K562 (cell line): ENCODE measurements at regions not wholly inside any gene's neighbourhood (a gene's known extent, or its start where the extent isn't known, plus 50 kb on each side); places are given as distances from the start of the nearest gene placed in this dataset.

Experiments
- ATAC-seq: fragments of 200-7000 bp; cut with Tn5 transposase; 3 replicates; pipeline ENCODE4 v1.9.1; 2020; ENCODE audit warnings: moderate library complexity
- BruUV-seq: library from RNA; stranded (reverse); fragments of 400-500 nt; replicated peaks from 2 replicates; lab custom pipeline; 2021; lab: Mats Ljungman, UMichigan
- CTCF ChIA-PET: fragments of 300-600 bp; formaldehyde crosslinking; extraction: SDS; loops from one replicate; lab custom pipeline; 2021; ENCODE audit warnings: low intra/inter-chr PET ratio; lab: Yijun Ruan, JAX
- POLR2A ChIA-PET: fragments of 300-600, 350-650 bp; sonication (Branson Sonifier 250); formaldehyde crosslinking; extraction: SDS; loops from one replicate; lab custom pipeline; 2021; ENCODE audit warnings: antibody characterized with exemption, inconsistent platforms; lab: Yijun Ruan, JAX
- DNase-seq, 4 experiments: peaks; one replicate each; pipeline versions ENCODE4 v3.0.0 to v3.0.0-alpha.2; 2011 to 2018; ENCODE audit warnings: low spot score in 3 of 4, mixed read lengths in 3 of 4; ENCODE audit errors: extremely low read depth in 1 of 4
- FAIRE-seq: peaks from 2 replicates; lab custom pipeline; 2011; peaks lifted over from hg19 to GRCh38; lab: Jason Lieb, UNC
- H2AFZ ChIP-seq: 2 replicates; pipeline ENCODE4 v1.6.0; 2011; ENCODE audit warnings: low read depth, low read length, control low read depth, inconsistent platforms
- H3K27ac ChIP-seq: fragments of 200-600 bp; 3 replicates; pipeline ENCODE4 v1.8.0; 2011; ENCODE audit warnings: low read depth, mild to moderate bottlenecking, control low read depth, inconsistent platforms, low read length, moderate library complexity, mixed read lengths; ENCODE audit errors: extremely low read depth
- H3K27me3 ChIP-seq, 2 experiments: fragments of 300-600 bp in 1 of 2; 2 replicates in 1 of 2; 3 replicates in 1 of 2; pipeline versions ENCODE4 v1.6.0 to v1.8.0; 2011; ENCODE audit warnings: inconsistent platforms in 2 of 2, low read length in 2 of 2, mild to moderate bottlenecking in 1 of 2, mixed read lengths in 1 of 2, moderate library complexity in 1 of 2; ENCODE audit not compliant: control insufficient read depth in 2 of 2, insufficient read depth in 2 of 2
- H3K36me3 ChIP-seq: fragments of 300-600 bp; 3 replicates; pipeline ENCODE4 v1.8.0; 2011; ENCODE audit warnings: mild to moderate bottlenecking, low read length, inconsistent platforms; ENCODE audit not compliant: control insufficient read depth, insufficient read depth
- H3K4me1 ChIP-seq, 2 experiments: fragments of 200-600 bp in 1 of 2; replicated peaks in 1 of 2; 2 replicates in 1 of 2; 3 replicates in 1 of 2; pipeline versions ENCODE4 v1.5.1 to v1.8.0; 2011; ENCODE audit warnings: inconsistent platforms in 2 of 2, low read length in 2 of 2, mild to moderate bottlenecking in 1 of 2, mixed read lengths in 1 of 2, moderate library complexity in 1 of 2; ENCODE audit not compliant: control insufficient read depth in 2 of 2, insufficient read depth in 2 of 2
- H3K4me2 ChIP-seq: 2 replicates; pipeline ENCODE4 v1.6.1; 2011; ENCODE audit warnings: low read length, control low read depth, inconsistent platforms, mixed read lengths; ENCODE audit not compliant: insufficient read depth
- H3K4me3 ChIP-seq: fragments of 200-600 bp; sonication (generic), shearing (Covaris generic); 2 replicates; pipeline ENCODE4 v1.5.1; 2016; ENCODE audit warnings: control low read depth, inconsistent platforms
- H3K79me2 ChIP-seq: fragments of 200-600 bp; 3 replicates; pipeline ENCODE4 v1.8.0; 2011; ENCODE audit warnings: low read length, inconsistent platforms; ENCODE audit not compliant: control insufficient read depth, insufficient read depth
- H3K9ac ChIP-seq, 2 experiments: 2 replicates each; pipeline versions ENCODE4 v1.6.0 to v1.6.1; 2011; ENCODE audit warnings: low read depth in 2 of 2, low read length in 2 of 2, control low read depth in 1 of 2, inconsistent platforms in 1 of 2, mild to moderate bottlenecking in 1 of 2, mixed read lengths in 1 of 2; ENCODE audit not compliant: insufficient read depth in 1 of 2
- H3K9me1 ChIP-seq: one replicate; pipeline ENCODE4 v1.6.0; 2011; ENCODE audit warnings: inconsistent platforms, mild to moderate bottlenecking, low read length, moderate library complexity; ENCODE audit not compliant: control insufficient read depth, insufficient read depth
- H3K9me3 ChIP-seq: replicated peaks from 2 replicates; pipeline ENCODE4 v1.5.1; 2011; ENCODE audit warnings: low read depth, low read length, inconsistent platforms; ENCODE audit not compliant: control insufficient read depth, insufficient read depth
- H4K20me1 ChIP-seq: replicated peaks from 2 replicates; pipeline ENCODE4 v1.6.1; 2011; ENCODE audit warnings: low read length, inconsistent platforms, mixed read lengths; ENCODE audit not compliant: control insufficient read depth, insufficient read depth
- BRF1 ChIP-seq: IDR thresholded peaks from 3 replicates; pipeline ENCODE4 v1.6.1; 2011; ENCODE audit warnings: borderline replicate concordance, mild to moderate bottlenecking; ENCODE audit not compliant: insufficient read length; ENCODE audit errors: extremely low read depth
- CBX2 ChIP-seq: fragments of 200-600 bp; sonication (generic); IDR thresholded peaks from one replicate; pipeline ENCODE4 v1.6.1; 2012; ENCODE audit warnings: mild to moderate bottlenecking, low read length, inconsistent platforms; ENCODE audit not compliant: insufficient read depth, poor library complexity, severe bottlenecking
- CBX5 ChIP-seq: IDR thresholded peaks from 2 replicates; pipeline ENCODE4 v1.6.1; 2014; ENCODE audit warnings: low read depth, borderline replicate concordance
- FOXJ3 ChIP-seq: sonication (generic); formaldehyde crosslinking; IDR thresholded peaks from 2 replicates; pipeline ENCODE4 v1.4.0; 2020; ENCODE audit warnings: mild to moderate bottlenecking, missing genetic modification reagents
- GTF2B ChIP-seq: IDR thresholded peaks from 2 replicates; pipeline ENCODE4 v1.6.1; 2011; ENCODE audit not compliant: insufficient read length; ENCODE audit errors: extremely low read depth
- MBD2 ChIP-seq: sonication (generic); IDR thresholded peaks from 2 replicates; pipeline ENCODE4 v1.6.1; 2016; ENCODE audit warnings: low read depth, borderline replicate concordance
- NR4A1 ChIP-seq, 2 experiments: fragments of 250-450 bp in 1 of 2; fragments of 450-650 bp in 1 of 2; sonication (Bioruptor Pico) in 1 of 2; IDR thresholded peaks; 2 replicates each; pipeline versions ENCODE4 v1.4.0 to v1.6.1; 2016 to 2020; ENCODE audit warnings: mild to moderate bottlenecking in 2 of 2, missing compliant biosample characterization in 1 of 2, missing genetic modification characterization in 1 of 2, moderate library complexity in 1 of 2
- SOX6 ChIP-seq: fragments of 450-650 bp; IDR thresholded peaks from 2 replicates; pipeline ENCODE4 v1.6.1; 2014; ENCODE audit warnings: mild to moderate bottlenecking
- SREBF1 ChIP-seq: fragments of 150-350 bp; IDR thresholded peaks from 2 replicates; pipeline ENCODE4 v1.6.1; 2014; ENCODE audit warnings: antibody characterized with exemption, low read depth, low read length, borderline replicate concordance
- ZNF197 ChIP-seq: fragments of 200-800 bp; sonication (Bioruptor generic); IDR thresholded peaks from 2 replicates; pipeline ENCODE4 v1.6.1; 2016; ENCODE audit warnings: low read depth, missing genetic modification characterization, missing compliant biosample characterization
- ZNF436 ChIP-seq: fragments of 250-450, 450-650 bp; sonication (Bioruptor Pico); formaldehyde crosslinking; IDR thresholded peaks from 2 replicates; pipeline ENCODE4 v1.7.0; 2020; ENCODE audit warnings: mild to moderate bottlenecking
- ZNF707 ChIP-seq: fragments of 250-450 bp; sonication (Bioruptor Pico); conservative IDR thresholded peaks from 2 replicates; pipeline ENCODE4 v1.8.0; 2022; ENCODE audit warnings: inconsistent platforms, mild to moderate bottlenecking, moderate library complexity
- ZNF76 ChIP-seq: fragments of 250-450 bp; sonication (Bioruptor Pico); IDR thresholded peaks from 2 replicates; pipeline ENCODE4 v1.4.0; 2020; ENCODE audit warnings: mild to moderate bottlenecking, moderate library complexity, borderline replicate concordance
- WGBS: fragments of 100-300 bp; shearing (Covaris generic); methylation state at CpG from one replicate; pipeline ENCODE4 v1.1.6; 2016; ENCODE audit warnings: low coverage, mixed read lengths; ENCODE audit not compliant: insufficient coverage; ENCODE audit errors: missing lambda C conversion rate; 5-methylcytosine and 5-hydroxymethylcytosine counted together
- in situ Hi-C: fragments of 300-500 bp; cut with MboI; formaldehyde crosslinking; loops from 4 replicates; pipeline ENCODE4 v1.15.0; 2018; ENCODE audit warnings: inconsistent platforms, mixed read lengths
- intact Hi-C: fragments of 100-400 bp; cut with micrococcal nuclease; formaldehyde crosslinking; loops from 2 replicates; pipeline ENCODE4 v1.14.2; 2022
- TF ChIP-seq, protein P1 (sequence below), 3 experiments: fragments of 200-800 bp in 1 of 3; fragments of 250-450 bp in 1 of 3; fragments of 450-650 bp in 1 of 3; sonication (Bioruptor Pico) in 1 of 3; sonication (Bioruptor generic) in 1 of 3; formaldehyde crosslinking in 1 of 3; IDR thresholded peaks; 2 replicates each; pipeline versions ENCODE4 v1.6.1 to v1.8.0; 2016 to 2022; ENCODE audit warnings: mild to moderate bottlenecking in 2 of 3, missing genetic modification characterization in 2 of 3, missing compliant biosample characterization in 1 of 3, moderate library complexity in 1 of 3
- TF ChIP-seq, protein P2 (sequence below), 2 experiments: fragments of 250-450 bp in 1 of 2; fragments of 450-650 bp in 1 of 2; sonication (Bioruptor Pico) in 1 of 2; IDR thresholded peaks; 2 replicates each; pipeline versions ENCODE4 v1.6.1 to v1.8.0; 2016 to 2021; ENCODE audit warnings: mild to moderate bottlenecking in 2 of 2, moderate library complexity in 2 of 2, missing compliant biosample characterization in 1 of 2, missing genetic modification characterization in 1 of 2

DNA sequence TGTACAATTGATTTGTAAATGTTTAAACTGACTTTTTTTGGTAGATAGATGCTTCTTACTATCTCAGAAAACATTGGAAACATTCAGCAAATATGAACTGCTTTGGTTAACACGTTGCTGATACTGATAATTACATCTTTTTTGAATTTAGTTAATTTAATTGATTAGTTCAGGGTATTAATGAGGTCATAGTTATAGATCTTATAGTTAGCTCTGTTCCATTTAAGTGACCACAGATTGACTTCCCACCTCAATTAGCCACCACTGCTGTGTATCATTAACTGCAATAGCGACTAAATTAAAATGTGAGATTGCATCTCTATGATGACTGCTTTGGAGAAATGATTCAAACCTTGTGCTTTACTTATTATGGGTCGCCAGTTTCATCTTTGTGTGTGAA is 407.1 kb upstream of the EDIL3 start:
- Histone ChIP-seq H3K9me1 (no peaks in the 10 kb centered on the region), H4K20me1 (no peaks in the 10 kb centered on the region), H3K36me3 (no peaks in the 10 kb centered on the region), H3K4me3 (no peak overlapping the region), H3K4me1 (no peaks in the 10 kb centered on the region), H3K79me2 (no peaks in the 10 kb centered on the region)
- CTCF ChIA-PET = no interaction called here
- no peak for FAIRE-seq
- BruUV-seq = no TSS peak
- TF ChIP-seq CBX5 (no peak), ZNF436 (CRISPR knock-in tag) (no peak), SOX6 (no peak), NR4A1 (CRISPR knock-in tag; IDR thresholded peaks at IDR 0.05) (no peak), NR4A1 (tag; IDR thresholded peaks at IDR 0.05) (no peak), MBD2 (no peak), ZNF197 (CRISPR knock-in tag) (no peak), BRF1 (no peak), CBX2 (no peak), ZNF76 (CRISPR knock-in tag) (no peak), FOXJ3 (CRISPR knock-in tag) (no peak), GTF2B (no peak), SREBF1 (no peak), ZNF707 (CRISPR knock-in tag) (no peak)
- TF ChIP-seq, protein P1, sequence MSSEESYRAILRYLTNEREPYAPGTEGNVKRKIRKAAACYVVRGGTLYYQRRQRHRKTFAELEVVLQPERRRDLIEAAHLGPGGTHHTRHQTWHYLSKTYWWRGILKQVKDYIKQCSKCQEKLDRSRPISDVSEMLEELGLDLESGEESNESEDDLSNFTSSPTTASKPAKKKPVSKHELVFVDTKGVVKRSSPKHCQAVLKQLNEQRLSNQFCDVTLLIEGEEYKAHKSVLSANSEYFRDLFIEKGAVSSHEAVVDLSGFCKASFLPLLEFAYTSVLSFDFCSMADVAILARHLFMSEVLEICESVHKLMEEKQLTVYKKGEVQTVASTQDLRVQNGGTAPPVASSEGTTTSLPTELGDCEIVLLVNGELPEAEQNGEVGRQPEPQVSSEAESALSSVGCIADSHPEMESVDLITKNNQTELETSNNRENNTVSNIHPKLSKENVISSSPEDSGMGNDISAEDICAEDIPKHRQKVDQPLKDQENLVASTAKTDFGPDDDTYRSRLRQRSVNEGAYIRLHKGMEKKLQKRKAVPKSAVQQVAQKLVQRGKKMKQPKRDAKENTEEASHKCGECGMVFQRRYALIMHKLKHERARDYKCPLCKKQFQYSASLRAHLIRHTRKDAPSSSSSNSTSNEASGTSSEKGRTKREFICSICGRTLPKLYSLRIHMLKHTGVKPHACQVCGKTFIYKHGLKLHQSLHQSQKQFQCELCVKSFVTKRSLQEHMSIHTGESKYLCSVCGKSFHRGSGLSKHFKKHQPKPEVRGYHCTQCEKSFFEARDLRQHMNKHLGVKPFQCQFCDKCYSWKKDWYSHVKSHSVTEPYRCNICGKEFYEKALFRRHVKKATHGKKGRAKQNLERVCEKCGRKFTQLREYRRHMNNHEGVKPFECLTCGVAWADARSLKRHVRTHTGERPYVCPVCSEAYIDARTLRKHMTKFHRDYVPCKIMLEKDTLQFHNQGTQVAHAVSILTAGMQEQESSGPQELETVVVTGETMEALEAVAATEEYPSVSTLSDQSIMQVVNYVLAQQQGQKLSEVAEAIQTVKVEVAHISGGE (CRISPR knock-in tag; IDR thresholded peaks at IDR 0.05) = no peak
- TF ChIP-seq, protein P2, sequence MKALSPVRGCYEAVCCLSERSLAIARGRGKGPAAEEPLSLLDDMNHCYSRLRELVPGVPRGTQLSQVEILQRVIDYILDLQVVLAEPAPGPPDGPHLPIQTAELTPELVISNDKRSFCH (CRISPR knock-in tag; IDR thresholded peaks at IDR 0.05) = no peak
- TF ChIP-seq, protein P2 (tag; IDR thresholded peaks at IDR 0.05) = no peak
- TF ChIP-seq, all 486 proteins: peak for 0
- Histone ChIP-seq H2AFZ (no peak overlapping the region), H3K4me2 (no peak overlapping the region), H3K9ac (no peak overlapping the region), H3K27ac (no peak overlapping the region), H3K9me3 (no peaks in the 10 kb centered on the region), H3K27me3 (no peaks in the 10 kb centered on the region)
- no peak for DNase-seq
- ATAC-seq = no peak
- 0% methylated on average over 3 of the region's 3 CpGs for WGBS
- POLR2A ChIA-PET = no interaction called here
- in situ Hi-C loops (no loop called here), intact Hi-C loops (no loop called here)
